ENCODE measurements at regions not wholly inside any gene's neighbourhood (a gene's known extent, or its start where the extent isn't known, plus 50 kb on each side); places are given as distances from the start of the nearest gene placed in this dataset.

DNA sequence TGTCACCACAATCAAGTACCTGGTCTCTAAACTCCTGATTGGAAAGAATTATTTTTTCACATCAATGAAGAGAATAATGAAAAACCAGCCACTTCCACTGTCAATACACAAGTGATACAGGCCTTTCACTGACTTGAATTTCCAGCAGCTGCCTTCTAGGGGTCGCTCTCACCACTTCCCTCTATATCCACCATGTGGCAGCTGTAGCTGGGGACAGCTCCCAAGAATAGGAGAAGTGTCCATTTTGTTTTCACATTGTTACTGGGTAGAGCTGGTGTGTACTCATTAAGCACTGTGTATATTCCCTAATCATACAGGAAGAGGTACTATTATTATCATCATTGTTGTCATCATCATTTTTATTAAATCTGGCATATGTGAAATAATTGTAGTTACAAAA lies 438.4 kb upstream of the SPTLC3 start:
- TF ChIP-seq, protein P1, sequence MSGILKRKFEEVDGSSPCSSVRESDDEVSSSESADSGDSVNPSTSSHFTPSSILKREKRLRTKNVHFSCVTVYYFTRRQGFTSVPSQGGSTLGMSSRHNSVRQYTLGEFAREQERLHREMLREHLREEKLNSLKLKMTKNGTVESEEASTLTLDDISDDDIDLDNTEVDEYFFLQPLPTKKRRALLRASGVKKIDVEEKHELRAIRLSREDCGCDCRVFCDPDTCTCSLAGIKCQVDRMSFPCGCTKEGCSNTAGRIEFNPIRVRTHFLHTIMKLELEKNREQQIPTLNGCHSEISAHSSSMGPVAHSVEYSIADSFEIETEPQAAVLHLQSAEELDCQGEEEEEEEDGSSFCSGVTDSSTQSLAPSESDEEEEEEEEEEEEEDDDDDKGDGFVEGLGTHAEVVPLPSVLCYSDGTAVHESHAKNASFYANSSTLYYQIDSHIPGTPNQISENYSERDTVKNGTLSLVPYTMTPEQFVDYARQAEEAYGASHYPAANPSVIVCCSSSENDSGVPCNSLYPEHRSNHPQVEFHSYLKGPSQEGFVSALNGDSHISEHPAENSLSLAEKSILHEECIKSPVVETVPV (CRISPR knock-in tag; IDR thresholded peaks at IDR 0.05), result no peak
- TF ChIP-seq ZFP3 (CRISPR knock-in tag; IDR thresholded peaks at IDR 0.05) (no peak), ARNTL (CRISPR knock-in tag; IDR thresholded peaks at IDR 0.05; ENCODE audit: borderline replicate concordance, low read depth) (no peak), ZNF70 (CRISPR knock-in tag; IDR thresholded peaks at IDR 0.05) (no peak), ZNF565 (CRISPR knock-in tag; conservative IDR thresholded peaks at IDR 0.05; ENCODE audit: low read depth) (no peak), ISL1 (CRISPR knock-in tag; IDR thresholded peaks at IDR 0.05) (no peak), PPARA (CRISPR knock-in tag; IDR thresholded peaks at IDR 0.05; ENCODE audit: borderline replicate concordance) (no peak), ZNF8 (CRISPR knock-in tag; IDR thresholded peaks at IDR 0.05) (no peak), RARB (CRISPR knock-in tag; IDR thresholded peaks at IDR 0.05) (no peak)
- TF ChIP-seq, protein P2, sequence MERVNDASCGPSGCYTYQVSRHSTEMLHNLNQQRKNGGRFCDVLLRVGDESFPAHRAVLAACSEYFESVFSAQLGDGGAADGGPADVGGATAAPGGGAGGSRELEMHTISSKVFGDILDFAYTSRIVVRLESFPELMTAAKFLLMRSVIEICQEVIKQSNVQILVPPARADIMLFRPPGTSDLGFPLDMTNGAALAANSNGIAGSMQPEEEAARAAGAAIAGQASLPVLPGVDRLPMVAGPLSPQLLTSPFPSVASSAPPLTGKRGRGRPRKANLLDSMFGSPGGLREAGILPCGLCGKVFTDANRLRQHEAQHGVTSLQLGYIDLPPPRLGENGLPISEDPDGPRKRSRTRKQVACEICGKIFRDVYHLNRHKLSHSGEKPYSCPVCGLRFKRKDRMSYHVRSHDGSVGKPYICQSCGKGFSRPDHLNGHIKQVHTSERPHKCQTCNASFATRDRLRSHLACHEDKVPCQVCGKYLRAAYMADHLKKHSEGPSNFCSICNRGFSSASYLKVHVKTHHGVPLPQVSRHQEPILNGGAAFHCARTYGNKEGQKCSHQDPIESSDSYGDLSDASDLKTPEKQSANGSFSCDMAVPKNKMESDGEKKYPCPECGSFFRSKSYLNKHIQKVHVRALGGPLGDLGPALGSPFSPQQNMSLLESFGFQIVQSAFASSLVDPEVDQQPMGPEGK (CRISPR knock-in tag; IDR thresholded peaks at IDR 0.05; ENCODE audit: borderline replicate concordance), result no peak
- TF ChIP-seq, protein P3, sequence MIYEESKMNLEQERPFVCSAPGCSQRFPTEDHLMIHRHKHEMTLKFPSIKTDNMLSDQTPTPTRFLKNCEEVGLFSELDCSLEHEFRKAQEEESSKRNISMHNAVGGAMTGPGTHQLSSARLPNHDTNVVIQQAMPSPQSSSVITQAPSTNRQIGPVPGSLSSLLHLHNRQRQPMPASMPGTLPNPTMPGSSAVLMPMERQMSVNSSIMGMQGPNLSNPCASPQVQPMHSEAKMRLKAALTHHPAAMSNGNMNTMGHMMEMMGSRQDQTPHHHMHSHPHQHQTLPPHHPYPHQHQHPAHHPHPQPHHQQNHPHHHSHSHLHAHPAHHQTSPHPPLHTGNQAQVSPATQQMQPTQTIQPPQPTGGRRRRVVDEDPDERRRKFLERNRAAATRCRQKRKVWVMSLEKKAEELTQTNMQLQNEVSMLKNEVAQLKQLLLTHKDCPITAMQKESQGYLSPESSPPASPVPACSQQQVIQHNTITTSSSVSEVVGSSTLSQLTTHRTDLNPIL (CRISPR knock-in tag; IDR thresholded peaks at IDR 0.05; ENCODE audit: low read depth), result no peak
- TF ChIP-seq, protein P4, sequence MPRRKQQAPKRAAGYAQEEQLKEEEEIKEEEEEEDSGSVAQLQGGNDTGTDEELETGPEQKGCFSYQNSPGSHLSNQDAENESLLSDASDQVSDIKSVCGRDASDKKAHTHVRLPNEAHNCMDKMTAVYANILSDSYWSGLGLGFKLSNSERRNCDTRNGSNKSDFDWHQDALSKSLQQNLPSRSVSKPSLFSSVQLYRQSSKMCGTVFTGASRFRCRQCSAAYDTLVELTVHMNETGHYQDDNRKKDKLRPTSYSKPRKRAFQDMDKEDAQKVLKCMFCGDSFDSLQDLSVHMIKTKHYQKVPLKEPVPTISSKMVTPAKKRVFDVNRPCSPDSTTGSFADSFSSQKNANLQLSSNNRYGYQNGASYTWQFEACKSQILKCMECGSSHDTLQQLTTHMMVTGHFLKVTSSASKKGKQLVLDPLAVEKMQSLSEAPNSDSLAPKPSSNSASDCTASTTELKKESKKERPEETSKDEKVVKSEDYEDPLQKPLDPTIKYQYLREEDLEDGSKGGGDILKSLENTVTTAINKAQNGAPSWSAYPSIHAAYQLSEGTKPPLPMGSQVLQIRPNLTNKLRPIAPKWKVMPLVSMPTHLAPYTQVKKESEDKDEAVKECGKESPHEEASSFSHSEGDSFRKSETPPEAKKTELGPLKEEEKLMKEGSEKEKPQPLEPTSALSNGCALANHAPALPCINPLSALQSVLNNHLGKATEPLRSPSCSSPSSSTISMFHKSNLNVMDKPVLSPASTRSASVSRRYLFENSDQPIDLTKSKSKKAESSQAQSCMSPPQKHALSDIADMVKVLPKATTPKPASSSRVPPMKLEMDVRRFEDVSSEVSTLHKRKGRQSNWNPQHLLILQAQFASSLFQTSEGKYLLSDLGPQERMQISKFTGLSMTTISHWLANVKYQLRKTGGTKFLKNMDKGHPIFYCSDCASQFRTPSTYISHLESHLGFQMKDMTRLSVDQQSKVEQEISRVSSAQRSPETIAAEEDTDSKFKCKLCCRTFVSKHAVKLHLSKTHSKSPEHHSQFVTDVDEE (CRISPR knock-in tag; IDR thresholded peaks at IDR 0.05), result no peak
